A549 (cell line): ENCODE measurements at regions not wholly inside any gene's neighbourhood (a gene's known extent, or its start where the extent isn't known, plus 50 kb on each side); places are given as distances from the start of the nearest gene placed in this dataset.

ENCODE experiments used
- ATAC-seq, 2 experiments: fragments of 200-7000 bp in 1 of 2; fragments of >200 bp in 1 of 2; cut with Nextera tagmentation in 1 of 2; cut with Tn5 transposase in 1 of 2; 3 replicates each; pipeline versions ENCODE4 v1.8.0 to v1.9.1; 2018 to 2020; ENCODE audit warnings: mild to moderate bottlenecking in 1 of 2, moderate library complexity in 1 of 2
- CTCF ChIA-PET: fragments of 300-600 bp; sonication (Branson Sonifier 250); formaldehyde crosslinking; extraction: SDS; loops from one replicate; lab custom pipeline; 2021; ENCODE audit warnings: antibody characterized with exemption, inconsistent platforms; lab: Yijun Ruan, JAX
- POLR2A ChIA-PET: fragments of 350-600 bp; formaldehyde crosslinking; extraction: SDS; loops from one replicate; lab custom pipeline; 2021; ENCODE audit warnings: antibody characterized with exemption, inconsistent platforms; lab: Yijun Ruan, JAX
- DNase-seq, 2 experiments: peaks; one replicate each; pipeline versions ENCODE4 v3.0.0 to v3.0.0-alpha.2; 2011 to 2016; ENCODE audit warnings: low read depth in 1 of 2, low spot score in 1 of 2
- FAIRE-seq: peaks from 2 replicates; lab custom pipeline; 2011; peaks lifted over from hg19 to GRCh38; lab: Jason Lieb, UNC
- H3K27ac ChIP-seq, 2 experiments: fragments of >200 bp; sonication (Bioruptor Twin); formaldehyde crosslinking; 3 replicates each; pipeline ENCODE4 v1.5.1; 2016 to 2017
- H3K4me1 ChIP-seq: fragments of >200 bp; sonication (Bioruptor Twin); formaldehyde crosslinking; 3 replicates; pipeline ENCODE4 v1.6.1; 2016
- H3K4me2 ChIP-seq: fragments of >200 bp; sonication (Bioruptor Twin); formaldehyde crosslinking; 3 replicates; pipeline ENCODE4 v1.6.1; 2016
- H3K4me3 ChIP-seq: fragments of >200 bp; sonication (Bioruptor Twin); formaldehyde crosslinking; 3 replicates; pipeline ENCODE4 v1.5.1; 2016
- H3K9me3 ChIP-seq: fragments of >200 bp; sonication (Bioruptor Twin); formaldehyde crosslinking; 3 replicates; pipeline ENCODE4 v1.6.1; 2016
- CBX2 ChIP-seq: fragments of 200-600 bp; sonication (generic); IDR thresholded peaks from 2 replicates; pipeline ENCODE4 v1.6.1; 2016; ENCODE audit warnings: low read depth, mild to moderate bottlenecking, borderline replicate concordance
- CHD2 ChIP-seq: fragments of 150-350 bp; IDR thresholded peaks from 2 replicates; pipeline ENCODE4 v1.6.1; 2014; ENCODE audit warnings: low read length; ENCODE audit not compliant: partially characterized antibody
- EHF ChIP-seq: fragments of 250-450 bp; sonication (Bioruptor Pico); IDR thresholded peaks from 2 replicates; pipeline ENCODE4 v1.5.0; 2020; ENCODE audit warnings: mild to moderate bottlenecking
- EHMT2 ChIP-seq: fragments of 200-600 bp; sonication (generic); IDR thresholded peaks from 2 replicates; pipeline ENCODE4 v1.6.1; 2016; ENCODE audit warnings: antibody characterized with exemption, low read depth, mild to moderate bottlenecking, moderate library complexity
- EP300 ChIP-seq, 2 experiments: fragments of >200 bp; sonication (Bioruptor Twin); formaldehyde crosslinking; IDR thresholded peaks; 2 replicates in 1 of 2; 3 replicates in 1 of 2; pipeline ENCODE4 v1.6.1; 2016 to 2017
- ESRRA ChIP-seq: fragments of 150-350 bp; IDR thresholded peaks from 2 replicates; pipeline ENCODE4 v1.6.1; 2014; ENCODE audit warnings: mild to moderate bottlenecking, low read length, borderline replicate concordance
- FOSL2 ChIP-seq, 2 experiments: fragments of 450-650 bp in 1 of 2; fragments of >200 bp in 1 of 2; sonication (Bioruptor Twin) in 1 of 2; formaldehyde crosslinking; IDR thresholded peaks; 2 replicates each; pipeline versions ENCODE4 v1.5.0 to v1.6.1; 2016 to 2020; ENCODE audit warnings: mild to moderate bottlenecking in 1 of 2, moderate library complexity in 1 of 2
- FOXS1 ChIP-seq: fragments of 250-450 bp; sonication (Bioruptor Pico); IDR thresholded peaks from 2 replicates; pipeline ENCODE4 v1.5.0; 2020; ENCODE audit warnings: mild to moderate bottlenecking, moderate library complexity
- GATA3 ChIP-seq: IDR thresholded peaks from 2 replicates; pipeline ENCODE4 v1.6.1; 2012; ENCODE audit warnings: borderline replicate concordance
- HOXA7 ChIP-seq: fragments of 250-450 bp; sonication (Bioruptor Pico); IDR thresholded peaks from 2 replicates; pipeline ENCODE4 v1.5.0; 2020; ENCODE audit warnings: mild to moderate bottlenecking, moderate library complexity
- HOXB5 ChIP-seq: fragments of 250-450 bp; sonication (Bioruptor Pico); IDR thresholded peaks from 2 replicates; pipeline ENCODE4 v1.5.0; 2020; ENCODE audit warnings: mild to moderate bottlenecking, moderate library complexity
- JUN ChIP-seq, 2 experiments: fragments of >200 bp; sonication (Bioruptor Twin); formaldehyde crosslinking; IDR thresholded peaks; 2 replicates in 1 of 2; 3 replicates in 1 of 2; pipeline ENCODE4 v1.6.1; 2016 to 2017
- JUNB ChIP-seq: fragments of >200 bp; sonication (Bioruptor Twin); formaldehyde crosslinking; IDR thresholded peaks from 2 replicates; pipeline ENCODE4 v1.6.1; 2016
- KDM1A ChIP-seq: fragments of 200-600 bp; sonication (generic); IDR thresholded peaks from 2 replicates; pipeline ENCODE4 v1.6.1; 2016; ENCODE audit warnings: low read depth, mild to moderate bottlenecking
- KDM5A ChIP-seq: fragments of 200-600 bp; sonication (generic); IDR thresholded peaks from 2 replicates; pipeline ENCODE4 v1.6.1; 2016; ENCODE audit warnings: antibody characterized with exemption, mild to moderate bottlenecking
- MYC ChIP-seq: IDR thresholded peaks from 2 replicates; pipeline ENCODE4 v1.6.1; 2012; ENCODE audit warnings: mild to moderate bottlenecking, inconsistent platforms, low read length, improper control_type of control experiment, borderline replicate concordance
- PHF8 ChIP-seq: fragments of 200-600 bp; sonication (generic); IDR thresholded peaks from 2 replicates; pipeline ENCODE4 v1.6.1; 2016; ENCODE audit warnings: low read depth, mild to moderate bottlenecking, antibody characterized with exemption, moderate library complexity, borderline replicate concordance
- SREBF2 ChIP-seq: fragments of 450-650 bp; IDR thresholded peaks from 2 replicates; pipeline ENCODE4 v1.6.1; 2014; ENCODE audit warnings: mild to moderate bottlenecking, moderate library complexity
- TFCP2L1 ChIP-seq: fragments of 250-450 bp; sonication (Bioruptor Pico); IDR thresholded peaks from 2 replicates; pipeline ENCODE4 v1.5.0; 2021; ENCODE audit warnings: mild to moderate bottlenecking
- ZC3H11A ChIP-seq: fragments of 450-650 bp; IDR thresholded peaks from 2 replicates; pipeline ENCODE4 v1.6.1; 2014; ENCODE audit warnings: antibody characterized with exemption, mild to moderate bottlenecking
- ZFP36 ChIP-seq: fragments of 450-650 bp; IDR thresholded peaks from 2 replicates; pipeline ENCODE4 v1.6.1; 2014; ENCODE audit warnings: borderline replicate concordance; ENCODE audit not compliant: partially characterized antibody
- ZSCAN20 ChIP-seq: fragments of 250-450 bp; sonication (Bioruptor Pico); IDR thresholded peaks from 2 replicates; pipeline ENCODE4 v1.8.0; 2022; ENCODE audit warnings: mild to moderate bottlenecking, moderate library complexity
- WGBS: methylation state at CpG from one replicate; pipeline ENCODE4 v1.1.6; 2017; ENCODE audit errors: missing lambda C conversion rate; 5-methylcytosine and 5-hydroxymethylcytosine counted together
- TF ChIP-seq, protein P1 (sequence below): fragments of >200 bp; sonication (Bioruptor Twin); formaldehyde crosslinking; IDR thresholded peaks from 3 replicates; pipeline ENCODE4 v1.6.1; 2016
- TF ChIP-seq, protein P2 (sequence below): fragments of 250-450 bp; sonication (Bioruptor Pico); IDR thresholded peaks from 2 replicates; pipeline ENCODE4 v1.5.0; 2021; ENCODE audit warnings: mild to moderate bottlenecking, moderate library complexity, borderline replicate concordance
- TF ChIP-seq, protein P3 (sequence below): fragments of >200 bp; sonication (Bioruptor Twin); formaldehyde crosslinking; IDR thresholded peaks from 3 replicates; pipeline ENCODE4 v1.5.1; 2016
- TF ChIP-seq, protein P4 (sequence below): fragments of 200-600 bp; sonication (generic); IDR thresholded peaks from 2 replicates; pipeline ENCODE4 v1.6.1; 2016; ENCODE audit warnings: antibody characterized with exemption, mild to moderate bottlenecking, moderate library complexity

DNA sequence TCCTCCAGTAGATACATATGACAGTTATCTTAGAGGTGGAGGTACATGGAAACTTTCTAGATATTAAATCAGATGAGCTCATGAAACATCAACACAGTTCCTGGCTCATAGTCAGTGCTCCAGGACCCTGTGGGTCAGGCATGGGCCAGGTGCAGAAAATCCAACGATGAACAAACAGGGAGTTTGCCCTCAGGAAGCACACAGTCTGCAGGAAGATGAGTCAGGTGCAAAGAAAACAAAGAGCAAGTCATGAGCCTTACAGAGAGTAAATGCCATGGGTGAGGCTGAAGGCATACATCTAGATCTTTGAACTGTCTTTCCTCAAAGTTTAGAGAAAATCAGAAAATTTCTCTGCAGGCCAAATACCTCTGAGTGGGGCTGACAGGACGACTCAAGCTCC is 184.2 kb upstream of the TPM1 start (continued):
- TF ChIP-seq, protein P1, sequence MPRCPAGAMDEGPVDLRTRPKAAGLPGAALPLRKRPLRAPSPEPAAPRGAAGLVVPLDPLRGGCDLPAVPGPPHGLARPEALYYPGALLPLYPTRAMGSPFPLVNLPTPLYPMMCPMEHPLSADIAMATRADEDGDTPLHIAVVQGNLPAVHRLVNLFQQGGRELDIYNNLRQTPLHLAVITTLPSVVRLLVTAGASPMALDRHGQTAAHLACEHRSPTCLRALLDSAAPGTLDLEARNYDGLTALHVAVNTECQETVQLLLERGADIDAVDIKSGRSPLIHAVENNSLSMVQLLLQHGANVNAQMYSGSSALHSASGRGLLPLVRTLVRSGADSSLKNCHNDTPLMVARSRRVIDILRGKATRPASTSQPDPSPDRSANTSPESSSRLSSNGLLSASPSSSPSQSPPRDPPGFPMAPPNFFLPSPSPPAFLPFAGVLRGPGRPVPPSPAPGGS, result no peak
- no peak for TF ChIP-seq PHF8
- no peak for TF ChIP-seq FOXS1 (CRISPR knock-in tag)
- no peak for TF ChIP-seq MYC
- TF ChIP-seq FOSL2 (IDR thresholded peaks at IDR 0.05), result 0 out of 2 replicates have a peak, but pooled peaks have one; percentile 22
- peak; percentile 26; the same call in 1 of the 2 replicates for TF ChIP-seq FOSL2 (CRISPR knock-in tag; IDR thresholded peaks at IDR 0.05)
- no peak for TF ChIP-seq SREBF2
- TF ChIP-seq ESRRA, result no peak
- TF ChIP-seq, protein P2, sequence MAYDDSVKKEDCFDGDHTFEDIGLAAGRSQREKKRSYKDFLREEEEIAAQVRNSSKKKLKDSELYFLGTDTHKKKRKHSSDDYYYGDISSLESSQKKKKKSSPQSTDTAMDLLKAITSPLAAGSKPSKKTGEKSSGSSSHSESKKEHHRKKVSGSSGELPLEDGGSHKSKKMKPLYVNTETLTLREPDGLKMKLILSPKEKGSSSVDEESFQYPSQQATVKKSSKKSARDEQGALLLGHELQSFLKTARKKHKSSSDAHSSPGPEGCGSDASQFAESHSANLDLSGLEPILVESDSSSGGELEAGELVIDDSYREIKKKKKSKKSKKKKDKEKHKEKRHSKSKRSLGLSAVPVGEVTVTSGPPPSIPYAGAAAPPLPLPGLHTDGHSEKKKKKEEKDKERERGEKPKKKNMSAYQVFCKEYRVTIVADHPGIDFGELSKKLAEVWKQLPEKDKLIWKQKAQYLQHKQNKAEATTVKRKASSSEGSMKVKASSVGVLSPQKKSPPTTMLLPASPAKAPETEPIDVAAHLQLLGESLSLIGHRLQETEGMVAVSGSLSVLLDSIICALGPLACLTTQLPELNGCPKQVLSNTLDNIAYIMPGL (CRISPR knock-in tag), result no peak
- TF ChIP-seq TFCP2L1 (CRISPR knock-in tag), result no peak
- TF ChIP-seq EHMT2, result no peak
- no peak for TF ChIP-seq ZC3H11A
- TF ChIP-seq ZSCAN20 (CRISPR knock-in tag), result no peak
- TF ChIP-seq, protein P3, sequence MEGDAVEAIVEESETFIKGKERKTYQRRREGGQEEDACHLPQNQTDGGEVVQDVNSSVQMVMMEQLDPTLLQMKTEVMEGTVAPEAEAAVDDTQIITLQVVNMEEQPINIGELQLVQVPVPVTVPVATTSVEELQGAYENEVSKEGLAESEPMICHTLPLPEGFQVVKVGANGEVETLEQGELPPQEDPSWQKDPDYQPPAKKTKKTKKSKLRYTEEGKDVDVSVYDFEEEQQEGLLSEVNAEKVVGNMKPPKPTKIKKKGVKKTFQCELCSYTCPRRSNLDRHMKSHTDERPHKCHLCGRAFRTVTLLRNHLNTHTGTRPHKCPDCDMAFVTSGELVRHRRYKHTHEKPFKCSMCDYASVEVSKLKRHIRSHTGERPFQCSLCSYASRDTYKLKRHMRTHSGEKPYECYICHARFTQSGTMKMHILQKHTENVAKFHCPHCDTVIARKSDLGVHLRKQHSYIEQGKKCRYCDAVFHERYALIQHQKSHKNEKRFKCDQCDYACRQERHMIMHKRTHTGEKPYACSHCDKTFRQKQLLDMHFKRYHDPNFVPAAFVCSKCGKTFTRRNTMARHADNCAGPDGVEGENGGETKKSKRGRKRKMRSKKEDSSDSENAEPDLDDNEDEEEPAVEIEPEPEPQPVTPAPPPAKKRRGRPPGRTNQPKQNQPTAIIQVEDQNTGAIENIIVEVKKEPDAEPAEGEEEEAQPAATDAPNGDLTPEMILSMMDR, result no peak
- no peak for TF ChIP-seq CHD2
- TF ChIP-seq GATA3, result 0 out of 2 replicates have a peak, but pooled peaks have one; percentile 13
- no peak for TF ChIP-seq JUNB
- TF ChIP-seq EP300 (IDR thresholded peaks at IDR 0.05), result 0 out of 5 replicates have a peak, but pooled peaks of 1 of the 2 experiments have one; percentile 21
- TF ChIP-seq KDM5A, result no peak
- TF ChIP-seq CBX2, result no peak
- no peak for TF ChIP-seq EHF (CRISPR knock-in tag)

DNA sequence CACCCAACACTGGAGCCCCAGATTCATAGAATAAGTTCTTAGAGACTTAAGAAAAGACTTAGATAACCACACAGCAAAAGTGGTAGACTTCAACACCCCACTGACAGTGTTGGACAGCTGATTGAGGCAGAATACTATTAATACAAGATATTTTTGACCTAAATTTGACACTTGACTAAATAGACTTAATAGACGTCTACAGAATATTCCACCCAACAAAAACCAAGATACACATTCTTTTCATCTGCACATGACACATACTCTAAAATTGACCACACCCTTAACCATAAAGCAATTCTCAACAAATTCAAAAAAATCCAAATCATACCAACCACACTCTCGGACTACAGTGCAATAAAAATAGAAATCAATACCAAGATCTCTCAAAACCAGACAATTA is 179.8 kb upstream of the TPM1 start:
- ChIA-PET CTCF (interaction anchor here (1.2 to 3.1 kb wide), 2 partner anchors 11 to 185 kb away, joined by 3 to 8 read pairs; no protein-coding TSS in a partner anchor), POLR2A (no interaction called here)
- ATAC-seq (no peak), DNase-seq (no peak), FAIRE-seq (no peak)
- H3K4me3 ChIP-seq, result no peak overlapping the region
- no peak overlapping the region for H3K4me2 ChIP-seq
- peaks cover 16% of the 10 kb centered on the region; the same call in 2 of the 3 replicates for H3K9me3 ChIP-seq
- peaks cover 12% of the 10 kb centered on the region for H3K4me1 ChIP-seq
- TF ChIP-seq TFCP2L1 (CRISPR knock-in tag) (no peak), GATA3 (no peak), JUN (IDR thresholded peaks at IDR 0.05) (no peak), KDM1A (no peak), ZFP36 (no peak), HOXA7 (CRISPR knock-in tag) (no peak), PHF8 (no peak), HOXB5 (CRISPR knock-in tag) (no peak)
- TF ChIP-seq, protein P4, sequence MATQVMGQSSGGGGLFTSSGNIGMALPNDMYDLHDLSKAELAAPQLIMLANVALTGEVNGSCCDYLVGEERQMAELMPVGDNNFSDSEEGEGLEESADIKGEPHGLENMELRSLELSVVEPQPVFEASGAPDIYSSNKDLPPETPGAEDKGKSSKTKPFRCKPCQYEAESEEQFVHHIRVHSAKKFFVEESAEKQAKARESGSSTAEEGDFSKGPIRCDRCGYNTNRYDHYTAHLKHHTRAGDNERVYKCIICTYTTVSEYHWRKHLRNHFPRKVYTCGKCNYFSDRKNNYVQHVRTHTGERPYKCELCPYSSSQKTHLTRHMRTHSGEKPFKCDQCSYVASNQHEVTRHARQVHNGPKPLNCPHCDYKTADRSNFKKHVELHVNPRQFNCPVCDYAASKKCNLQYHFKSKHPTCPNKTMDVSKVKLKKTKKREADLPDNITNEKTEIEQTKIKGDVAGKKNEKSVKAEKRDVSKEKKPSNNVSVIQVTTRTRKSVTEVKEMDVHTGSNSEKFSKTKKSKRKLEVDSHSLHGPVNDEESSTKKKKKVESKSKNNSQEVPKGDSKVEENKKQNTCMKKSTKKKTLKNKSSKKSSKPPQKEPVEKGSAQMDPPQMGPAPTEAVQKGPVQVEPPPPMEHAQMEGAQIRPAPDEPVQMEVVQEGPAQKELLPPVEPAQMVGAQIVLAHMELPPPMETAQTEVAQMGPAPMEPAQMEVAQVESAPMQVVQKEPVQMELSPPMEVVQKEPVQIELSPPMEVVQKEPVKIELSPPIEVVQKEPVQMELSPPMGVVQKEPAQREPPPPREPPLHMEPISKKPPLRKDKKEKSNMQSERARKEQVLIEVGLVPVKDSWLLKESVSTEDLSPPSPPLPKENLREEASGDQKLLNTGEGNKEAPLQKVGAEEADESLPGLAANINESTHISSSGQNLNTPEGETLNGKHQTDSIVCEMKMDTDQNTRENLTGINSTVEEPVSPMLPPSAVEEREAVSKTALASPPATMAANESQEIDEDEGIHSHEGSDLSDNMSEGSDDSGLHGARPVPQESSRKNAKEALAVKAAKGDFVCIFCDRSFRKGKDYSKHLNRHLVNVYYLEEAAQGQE, result no peak
- TF ChIP-seq, protein P1, result no peak
- WGBS, result 90% methylated on average over 2 of the region's 2 CpGs
- H3K27ac ChIP-seq, result no peak overlapping the region
